IPS DF 6.9 (cell line): ENCODE measurements at regions not wholly inside any gene's neighbourhood (a gene's known extent, or its start where the extent isn't known, plus 50 kb on each side); places are given as distances from the start of the nearest gene placed in this dataset.

Experiments
- DNase-seq: peaks from one replicate; pipeline ENCODE4 v3.0.0-alpha.2; 2013; ENCODE audit warnings: low read depth, low spot score
- H3K27ac ChIP-seq: one replicate; pipeline ENCODE4 v1.5.1; 2013; ENCODE audit warnings: low read length, control low read depth
- H3K27me3 ChIP-seq: 2 replicates; pipeline ENCODE4 v1.6.1; 2013; ENCODE audit warnings: mild to moderate bottlenecking, low read length; ENCODE audit not compliant: control insufficient read depth, insufficient read depth
- H3K36me3 ChIP-seq: 2 replicates; pipeline ENCODE4 v1.6.1; 2013; ENCODE audit warnings: low read length; ENCODE audit not compliant: control insufficient read depth, insufficient read depth
- H3K4me1 ChIP-seq: 2 replicates; pipeline ENCODE4 v1.6.1; 2013; ENCODE audit warnings: low read length; ENCODE audit not compliant: control insufficient read depth, insufficient read depth
- H3K4me3 ChIP-seq: 2 replicates; pipeline ENCODE4 v1.5.1; 2013; ENCODE audit warnings: mild to moderate bottlenecking, low read length
- H3K9me3 ChIP-seq: 2 replicates; pipeline ENCODE4 v1.6.1; 2013; ENCODE audit warnings: low read length, inconsistent platforms; ENCODE audit not compliant: control insufficient read depth, insufficient read depth
- WGBS: extraction: QIAGEN DNeasy Blood & Tissue Kit; methylation state at CpG from one replicate; pipeline ENCODE4 v1.1.7; 2013; ENCODE audit warnings: mixed read lengths, missing lambda C conversion rate; ENCODE audit not compliant: insufficient read length, insufficient coverage; 5-methylcytosine and 5-hydroxymethylcytosine counted together

DNA sequence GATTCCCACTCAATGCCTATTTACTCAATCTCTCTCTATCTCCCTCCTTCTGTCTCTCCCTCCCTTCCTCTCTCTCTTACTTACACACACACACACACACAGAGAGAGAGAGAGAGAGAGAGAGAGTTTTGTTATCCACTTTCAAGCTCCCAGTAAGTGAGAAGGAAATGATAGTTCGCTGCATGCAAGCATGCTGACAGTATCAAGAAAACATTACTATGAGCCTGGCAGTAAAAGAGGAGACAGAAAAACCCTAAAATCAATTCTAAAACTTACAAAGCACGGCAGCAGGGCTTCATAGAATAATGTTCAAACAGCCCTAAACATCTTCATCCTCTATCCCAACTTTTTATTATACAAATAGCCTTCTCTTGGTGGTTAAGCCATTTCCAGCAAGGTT is 171.9 kb downstream of the FOXO1 start:
- Histone ChIP-seq H3K4me1 (no peaks in the 10 kb centered on the region; the same call in 1 of the 2 replicates), H3K27ac (no peak overlapping the region), H3K9me3 (no peaks in the 10 kb centered on the region), H3K4me3 (no peak overlapping the region), H3K36me3 (no peaks in the 10 kb centered on the region), H3K27me3 (no peaks in the 10 kb centered on the region)
- WGBS = no CpG with 5 or more reads among the region's 2 CpGs
- no peak for DNase-seq

DNA sequence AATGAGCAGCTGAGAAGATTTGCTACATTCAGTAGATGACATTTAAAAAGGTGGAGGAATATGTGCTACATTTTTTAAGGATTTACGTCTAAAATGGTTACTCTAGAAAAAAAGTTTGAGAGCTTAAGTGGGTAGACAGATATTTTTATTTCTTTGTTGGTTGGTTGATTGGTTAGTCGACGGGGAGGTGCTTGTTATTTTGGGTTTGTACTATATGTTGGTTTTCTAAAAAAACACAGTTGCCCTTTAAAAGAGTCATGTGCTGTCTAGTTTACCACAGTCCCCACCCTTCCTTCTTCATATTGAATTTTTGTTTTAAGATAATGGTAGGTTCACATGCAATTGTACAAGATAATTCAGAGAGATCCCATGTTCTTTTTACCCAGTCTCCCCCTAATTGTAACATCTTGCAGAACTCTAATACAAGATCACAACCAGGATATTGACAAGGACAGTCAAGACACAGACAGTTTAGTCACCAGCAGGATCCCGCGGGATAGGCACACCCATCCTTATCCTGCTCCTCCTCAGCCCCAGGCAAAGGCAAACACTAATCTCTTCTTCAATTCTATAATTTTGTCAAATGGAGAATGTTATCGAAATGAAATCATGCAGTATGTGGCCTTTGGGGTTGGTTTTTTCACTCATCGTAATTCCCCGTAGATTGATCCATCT is 171.4 kb downstream of the FOXO1 start:
- Histone ChIP-seq H3K4me1 (no peaks in the 10 kb centered on the region; the same call in 1 of the 2 replicates), H3K27ac (no peak overlapping the region), H3K9me3 (no peaks in the 10 kb centered on the region), H3K4me3 (no peak overlapping the region), H3K27me3 (no peaks in the 10 kb centered on the region), H3K36me3 (no peaks in the 10 kb centered on the region)
- DNase-seq = no peak
- 100% methylated on average over 1 of the region's 8 CpGs for WGBS

GRCh38 chr13:40495621-40496001 is 170.8 kb downstream of the FOXO1 start:
- no CpG with 5 or more reads among the region's 7 CpGs for WGBS
- Histone ChIP-seq H3K4me1 (no peaks in the 10 kb centered on the region; the same call in 1 of the 2 replicates), H3K27ac (no peak overlapping the region), H3K36me3 (no peaks in the 10 kb centered on the region), H3K27me3 (no peaks in the 10 kb centered on the region), H3K9me3 (no peaks in the 10 kb centered on the region), H3K4me3 (no peak overlapping the region)
- DNase-seq = no peak

DNA sequence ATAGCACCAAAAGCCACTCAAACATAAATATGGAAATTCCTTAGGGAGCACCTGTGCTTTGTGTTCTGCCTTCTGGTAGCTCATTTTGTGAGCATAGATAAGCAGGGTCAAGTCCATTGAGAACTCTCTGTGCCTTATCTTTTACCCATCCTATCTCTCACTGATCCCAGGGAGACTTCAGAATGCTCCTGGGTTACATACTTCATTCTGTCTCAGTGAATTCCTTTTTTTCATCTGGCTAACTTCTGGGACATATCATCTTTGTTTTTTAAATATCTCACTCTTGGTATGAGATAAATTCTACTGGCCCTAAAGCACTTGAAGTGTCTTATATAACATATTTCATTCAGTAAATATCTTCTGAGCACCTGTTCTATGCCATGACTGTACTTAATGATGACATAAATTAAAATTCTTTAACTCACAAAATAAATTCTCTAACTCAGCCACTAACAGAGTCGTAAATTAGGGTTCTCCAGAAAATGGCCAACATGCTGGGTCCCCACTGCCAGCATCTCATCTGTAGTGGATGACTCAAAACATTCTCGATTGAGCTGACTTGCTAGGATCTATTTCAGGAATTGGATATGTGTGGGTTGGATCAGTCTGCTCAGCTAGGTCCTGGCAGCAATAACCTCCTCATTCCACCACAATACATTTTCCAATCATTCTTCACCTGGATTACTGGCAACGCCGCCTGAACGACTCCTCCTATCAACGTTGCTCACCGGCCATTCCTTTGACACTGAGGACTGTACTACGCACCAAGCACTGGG is 170.2 kb downstream of the FOXO1 start:
- Histone ChIP-seq H3K27ac (no peak overlapping the region), H3K36me3 (no peaks in the 10 kb centered on the region), H3K27me3 (no peaks in the 10 kb centered on the region), H3K4me3 (no peak overlapping the region), H3K4me1 (no peaks in the 10 kb centered on the region; the same call in 1 of the 2 replicates), H3K9me3 (no peaks in the 10 kb centered on the region)
- no peak for DNase-seq
- WGBS = 100% methylated on average over 3 of the region's 8 CpGs

- H3K4me1 ChIP-seq = no peaks in the 10 kb centered on the region; the same call in 1 of the 2 replicates
Measured at GRCh38 chr13:40498461-40498860, 168.0 kb downstream of the FOXO1 start.

DNA sequence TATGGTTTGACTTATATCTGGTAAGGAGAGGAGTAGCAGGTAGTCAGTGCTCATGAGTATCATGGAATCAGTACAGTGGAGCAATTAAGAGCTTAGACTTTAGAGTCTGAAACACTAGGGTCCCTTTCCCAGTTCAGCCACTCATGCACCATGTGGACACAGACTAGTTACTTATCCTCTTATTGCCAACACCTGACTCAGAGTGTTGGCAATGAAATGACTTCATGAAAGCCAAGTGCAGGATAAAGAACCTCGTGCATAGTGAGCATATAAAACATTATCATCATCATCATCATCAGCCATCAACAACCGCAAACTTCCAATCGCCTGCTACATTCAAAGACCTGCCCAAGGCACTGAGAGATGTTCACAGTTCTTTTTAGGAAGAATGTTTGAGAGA is 164.2 kb downstream of the FOXO1 start:
- no peaks in the 10 kb centered on the region for H3K27me3 ChIP-seq
- H3K36me3 ChIP-seq = no peaks in the 10 kb centered on the region
- no CpG with 5 or more reads among the region's 3 CpGs for WGBS
- H3K4me3 ChIP-seq = no peak overlapping the region
- peaks cover 2% of the 10 kb centered on the region; the same call in 1 of the 2 replicates for H3K4me1 ChIP-seq
- no peaks in the 10 kb centered on the region for H3K9me3 ChIP-seq
- H3K27ac ChIP-seq = no peak overlapping the region
- DNase-seq = no peak

More at GRCh38 chr13:40498461-40498860, 168.0 kb downstream of the FOXO1 start:
- no CpG with 5 or more reads among the region's 4 CpGs for WGBS
- H3K27ac ChIP-seq = no peak overlapping the region
- H3K4me3 ChIP-seq = no peak overlapping the region
- no peaks in the 10 kb centered on the region for H3K9me3 ChIP-seq
- no peak for DNase-seq
- no peaks in the 10 kb centered on the region for H3K27me3 ChIP-seq
- H3K36me3 ChIP-seq = no peaks in the 10 kb centered on the region

DNA sequence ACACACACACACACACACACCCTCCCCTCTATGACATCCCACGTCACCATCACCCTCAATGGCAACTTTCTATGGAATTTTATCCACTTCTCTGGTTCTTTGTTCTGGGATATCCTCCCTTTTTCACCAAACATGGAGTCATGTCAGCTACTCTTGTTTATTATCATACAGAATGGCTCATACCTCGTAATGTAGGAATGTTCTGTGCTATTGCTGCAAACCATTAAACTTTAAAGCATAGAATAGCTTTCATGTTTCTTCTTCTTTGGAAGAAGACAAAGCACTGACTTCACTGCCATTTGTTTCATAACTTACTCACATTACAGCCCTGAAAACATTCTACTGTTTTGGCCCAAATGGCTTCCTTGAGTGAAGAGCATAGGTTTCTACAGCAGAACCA is 163.4 kb downstream of the FOXO1 start:
- Histone ChIP-seq H3K36me3 (no peaks in the 10 kb centered on the region), H3K27me3 (no peaks in the 10 kb centered on the region), H3K4me1 (peaks cover 2% of the 10 kb centered on the region; the same call in 1 of the 2 replicates), H3K27ac (no peak overlapping the region), H3K4me3 (no peak overlapping the region), H3K9me3 (no peaks in the 10 kb centered on the region)
- WGBS = no CpG with 5 or more reads among the region's 2 CpGs
- no peak for DNase-seq

- Histone ChIP-seq H3K27me3 (no peaks in the 10 kb centered on the region), H3K36me3 (no peaks in the 10 kb centered on the region), H3K4me1 (0 out of 2 replicates have a peak, but pooled peaks cover 2% of the 10 kb centered on the region), H3K9me3 (no peaks in the 10 kb centered on the region), H3K27ac (no peak overlapping the region), H3K4me3 (no peak overlapping the region)
- WGBS = no CpG with 5 or more reads among the region's 2 CpGs
- DNase-seq = no peak
Measured at GRCh38 chr13:40503966-40504591, 162.4 kb downstream of the FOXO1 start.

DNA sequence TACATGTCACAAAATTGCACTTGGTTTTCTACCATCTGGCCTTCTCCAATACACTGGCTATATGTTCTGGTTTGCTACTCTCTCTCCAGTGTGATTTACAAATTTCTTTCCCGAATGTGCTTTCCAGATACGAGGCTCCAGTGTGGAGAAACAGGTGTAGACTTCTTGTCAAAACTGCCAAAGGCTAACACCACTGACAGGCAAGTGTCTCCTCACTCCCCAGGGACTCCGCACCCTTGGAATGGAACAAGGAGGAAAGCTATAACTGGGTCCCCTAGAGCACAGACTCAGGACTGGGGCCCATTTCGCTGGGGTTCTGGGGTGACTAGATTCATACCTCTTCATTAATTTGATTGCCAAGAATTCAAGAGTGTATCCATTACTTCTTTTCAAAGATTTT is 161.8 kb downstream of the FOXO1 start:
- Histone ChIP-seq H3K27me3 (no peaks in the 10 kb centered on the region), H3K36me3 (no peaks in the 10 kb centered on the region), H3K4me3 (no peak overlapping the region), H3K27ac (no peak overlapping the region), H3K4me1 (0 out of 2 replicates have a peak, but pooled peaks cover 2% of the 10 kb centered on the region), H3K9me3 (no peaks in the 10 kb centered on the region)
- WGBS = no CpG with 5 or more reads among the region's 4 CpGs
- no peak for DNase-seq

- no CpG with 5 or more reads among the region's 3 CpGs for WGBS
- H3K36me3 ChIP-seq = no peaks in the 10 kb centered on the region
- DNase-seq = no peak
- no peaks in the 10 kb centered on the region for H3K27me3 ChIP-seq
- no peak overlapping the region for H3K27ac ChIP-seq
- 0 out of 2 replicates have a peak, but pooled peaks cover 2% of the 10 kb centered on the region for H3K4me1 ChIP-seq
- H3K4me3 ChIP-seq = no peak overlapping the region
- no peaks in the 10 kb centered on the region for H3K9me3 ChIP-seq
Measured at GRCh38 chr13:40505196-40505595, 161.2 kb downstream of the FOXO1 start.
